ENCODE measurements at regions not wholly inside any gene's neighbourhood (a gene's known extent, or its start where the extent isn't known, plus 50 kb on each side); places are given as distances from the start of the nearest gene placed in this dataset.

- no peak overlapping the region for H3K4me3 ChIP-seq (ENCODE audit: low read depth, low read length)
- ChIA-PET POLR2A (no interaction called here), CTCF (no interaction called here)
- TF ChIP-seq, protein P1, sequence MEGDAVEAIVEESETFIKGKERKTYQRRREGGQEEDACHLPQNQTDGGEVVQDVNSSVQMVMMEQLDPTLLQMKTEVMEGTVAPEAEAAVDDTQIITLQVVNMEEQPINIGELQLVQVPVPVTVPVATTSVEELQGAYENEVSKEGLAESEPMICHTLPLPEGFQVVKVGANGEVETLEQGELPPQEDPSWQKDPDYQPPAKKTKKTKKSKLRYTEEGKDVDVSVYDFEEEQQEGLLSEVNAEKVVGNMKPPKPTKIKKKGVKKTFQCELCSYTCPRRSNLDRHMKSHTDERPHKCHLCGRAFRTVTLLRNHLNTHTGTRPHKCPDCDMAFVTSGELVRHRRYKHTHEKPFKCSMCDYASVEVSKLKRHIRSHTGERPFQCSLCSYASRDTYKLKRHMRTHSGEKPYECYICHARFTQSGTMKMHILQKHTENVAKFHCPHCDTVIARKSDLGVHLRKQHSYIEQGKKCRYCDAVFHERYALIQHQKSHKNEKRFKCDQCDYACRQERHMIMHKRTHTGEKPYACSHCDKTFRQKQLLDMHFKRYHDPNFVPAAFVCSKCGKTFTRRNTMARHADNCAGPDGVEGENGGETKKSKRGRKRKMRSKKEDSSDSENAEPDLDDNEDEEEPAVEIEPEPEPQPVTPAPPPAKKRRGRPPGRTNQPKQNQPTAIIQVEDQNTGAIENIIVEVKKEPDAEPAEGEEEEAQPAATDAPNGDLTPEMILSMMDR (IDR thresholded peaks at IDR 0.05; ENCODE audit: insufficient read depth, low read length, missing control alignments) = no peak
- DNase-seq (ENCODE audit: low read depth, low spot score) = no peak
Observed at GRCh38 chr20:39152126-39152525, 190.0 kb downstream of the DHX35 start.

DNA sequence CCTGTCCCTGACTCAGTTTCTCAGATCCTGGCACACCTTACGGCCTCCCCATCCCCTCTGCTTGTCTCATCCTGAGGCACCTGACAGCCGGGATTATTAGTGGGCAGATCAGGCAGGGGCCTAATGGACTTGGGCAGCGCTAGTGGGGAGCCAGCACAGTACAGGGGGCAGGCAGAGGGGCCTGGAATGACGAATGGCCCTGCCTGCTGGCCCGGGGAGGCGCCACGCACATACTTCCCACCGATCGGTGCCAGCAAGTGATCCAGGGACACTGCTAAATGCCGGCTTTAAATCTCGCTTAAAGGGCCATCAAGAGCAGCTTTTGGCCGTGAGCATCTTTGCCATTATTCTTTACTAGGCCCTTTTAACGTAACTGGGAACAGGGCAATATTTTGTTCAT is 188.4 kb downstream of the DHX35 start:
- ChIA-PET CTCF (no interaction called here), POLR2A (no interaction called here)
- DNase-seq (ENCODE audit: low read depth, low spot score) = no peak
- TF ChIP-seq, protein P1 (IDR thresholded peaks at IDR 0.05; ENCODE audit: insufficient read depth, low read length, missing control alignments) = no peak
- no peak overlapping the region for H3K4me3 ChIP-seq (ENCODE audit: low read depth, low read length)

DNA sequence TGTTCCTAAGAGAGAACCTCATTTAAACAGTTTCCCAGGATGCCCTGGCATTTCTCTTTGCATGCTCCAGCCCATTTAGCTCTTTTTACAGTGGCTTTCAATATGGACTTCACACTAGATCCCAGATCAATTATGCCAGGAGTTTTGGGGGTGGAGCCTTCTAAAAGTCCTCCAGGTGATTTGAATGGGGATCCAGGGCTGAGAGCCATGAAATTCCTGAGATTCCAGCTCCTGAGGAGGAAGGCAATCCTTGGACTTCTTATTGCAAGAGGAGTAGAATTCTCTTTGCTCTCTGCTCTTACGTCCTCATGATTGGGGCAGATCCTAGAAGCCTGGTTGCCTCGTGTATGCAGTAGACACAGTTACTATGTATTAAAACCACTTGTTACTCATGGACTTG is 184.2 kb downstream of the DHX35 start:
- TF ChIP-seq, protein P1 (IDR thresholded peaks at IDR 0.05; ENCODE audit: insufficient read depth, low read length, missing control alignments) = no peak
- CTCF ChIA-PET = no interaction called here
- H3K4me3 ChIP-seq (ENCODE audit: low read depth, low read length) = no peak overlapping the region
- DNase-seq (ENCODE audit: low read depth, low spot score) = no peak
- POLR2A ChIA-PET = no interaction called here

DNA sequence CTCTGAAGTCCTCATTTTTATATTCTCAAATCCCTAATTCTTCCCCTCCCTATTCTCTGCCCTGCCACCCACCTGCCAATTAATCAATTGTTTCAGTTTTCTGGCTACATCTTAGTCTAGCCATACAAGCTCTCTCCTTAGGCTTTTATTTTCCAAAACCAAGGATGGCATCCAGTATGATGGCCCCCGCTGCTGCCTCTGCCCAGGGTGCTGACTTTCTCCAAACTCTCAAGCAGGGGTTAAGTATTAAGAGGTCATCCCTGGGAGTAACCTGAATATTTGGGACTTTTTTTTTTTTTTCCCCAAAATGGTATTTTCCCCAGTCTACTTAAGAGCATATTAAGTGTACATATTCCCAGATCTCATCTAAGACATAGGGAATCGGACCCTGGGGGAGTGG is 183.8 kb downstream of the DHX35 start:
- CTCF ChIA-PET = no interaction called here
- POLR2A ChIA-PET = no interaction called here
- DNase-seq (ENCODE audit: low read depth, low spot score) = no peak
- H3K4me3 ChIP-seq (ENCODE audit: low read depth, low read length) = no peak overlapping the region
- TF ChIP-seq, protein P1 (IDR thresholded peaks at IDR 0.05; ENCODE audit: insufficient read depth, low read length, missing control alignments) = no peak

- POLR2A ChIA-PET = no interaction called here
Observed at GRCh38 chr20:39144757-39145156, 182.6 kb downstream of the DHX35 start.

GRCh38 chr20:39142407-39143096 is 180.4 kb downstream of the DHX35 start:
- CTCF ChIA-PET = no interaction called here
- POLR2A ChIA-PET = no interaction called here
- H3K4me3 ChIP-seq (ENCODE audit: low read depth, low read length) = no peak overlapping the region
- TF ChIP-seq, protein P1 (IDR thresholded peaks at IDR 0.05; ENCODE audit: insufficient read depth, low read length, missing control alignments) = no peak
- DNase-seq (ENCODE audit: low read depth, low spot score) = no peak

More at GRCh38 chr20:39144757-39145156, 182.6 kb downstream of the DHX35 start:
- TF ChIP-seq, protein P1 (IDR thresholded peaks at IDR 0.05; ENCODE audit: insufficient read depth, low read length, missing control alignments) = no peak
- CTCF ChIA-PET = no interaction called here
- DNase-seq (ENCODE audit: low read depth, low spot score) = no peak
- no peak overlapping the region for H3K4me3 ChIP-seq (ENCODE audit: low read depth, low read length)

Data from AG04449 (cell line).